Breast epithelium (tissue), 4 donors: ENCODE measurements at regions not wholly inside any gene's neighbourhood (a gene's known extent, or its start where the extent isn't known, plus 50 kb on each side); places are given as distances from the start of the nearest gene placed in this dataset.

Experiments used
- DNase-seq, 2 donors: peaks; one replicate each; pipeline ENCODE4 v3.0.0-alpha.2; 2019; ENCODE audit warnings: low spot score in 2 of 2
- H3K27ac ChIP-seq, 2 donors: fragments of 200-600 bp; sonication (generic) in 1 of 2; one replicate each; pipeline ENCODE4 v1.5.1; 2016 to 2019; ENCODE audit warnings: mild to moderate bottlenecking in 1 of 2
- H3K27me3 ChIP-seq, 2 donors: fragments of 200-600 bp; sonication (generic) in 1 of 2; one replicate each; pipeline versions ENCODE4 v1.5.1 to v1.6.0; 2017 to 2019; ENCODE audit warnings: control low read depth in 1 of 2, mild to moderate bottlenecking in 1 of 2
- H3K36me3 ChIP-seq: fragments of 200-600 bp; one replicate; pipeline ENCODE4 v1.5.1; 2019
- H3K4me1 ChIP-seq, 2 donors: fragments of 200-600 bp; sonication (generic); one replicate each; pipeline ENCODE4 v1.5.1; 2016 to 2019; ENCODE audit warnings: control low read depth in 1 of 2
- H3K4me3 ChIP-seq, 3 donors: fragments of 200-600 bp; sonication (generic); 1 replicate in 2 of 3; 2 replicates in 1 of 3; pipeline ENCODE4 v1.5.1; 2016 to 2019; ENCODE audit warnings: mild to moderate bottlenecking in 3 of 3, moderate library complexity in 2 of 3
- H3K9me3 ChIP-seq, 2 donors: fragments of 200-600 bp; sonication (generic) in 1 of 2; one replicate each; pipeline ENCODE4 v1.5.1; 2016 to 2019; ENCODE audit warnings: control low read depth in 1 of 2
- CTCF ChIP-seq, 3 donors: fragments of 450-650 bp; IDR thresholded peaks; one replicate each; pipeline ENCODE4 v1.5.1; 2016 to 2017; ENCODE audit warnings: antibody characterized with exemption in 3 of 3, mild to moderate bottlenecking in 3 of 3, moderate library complexity in 3 of 3
- POLR2A ChIP-seq: fragments of 450-650 bp; IDR thresholded peaks from one replicate; pipeline ENCODE4 v1.6.1; 2016; ENCODE audit warnings: antibody characterized with exemption, mild to moderate bottlenecking, moderate library complexity
- POLR2AphosphoS5 ChIP-seq, 3 donors: sonication (generic); formaldehyde crosslinking; IDR thresholded peaks; one replicate each; pipeline ENCODE4 v1.6.1; 2017; ENCODE audit warnings: antibody characterized with exemption in 3 of 3
- intact Hi-C: fragments of 100-400 bp; cut with DNase I; formaldehyde crosslinking; loops from one replicate; pipeline ENCODE4 v1.15.1; 2023; ENCODE audit warnings: low total_unique reads

- intact Hi-C loops = no loop called here
- DNase-seq = no peak
- H3K4me3 ChIP-seq = no peak overlapping the region
- H3K36me3 ChIP-seq = no peaks in the 10 kb centered on the region
- no peaks in the 10 kb centered on the region for H3K9me3 ChIP-seq
- TF ChIP-seq POLR2A (no peak), CTCF (IDR thresholded peaks at IDR 0.05) (no peak)
- no peaks in the 10 kb centered on the region for H3K4me1 ChIP-seq
- no peak overlapping the region for H3K27ac ChIP-seq
- no peaks in the 10 kb centered on the region for H3K27me3 ChIP-seq
Measured at GRCh38 chr1:222441066-222441465, 106.8 kb downstream of the HHIPL2 start.

GRCh38 chr1:222424826-222425225 lies 123.1 kb downstream of the HHIPL2 start:
- H3K9me3 ChIP-seq = no peaks in the 10 kb centered on the region
- no peak for DNase-seq
- TF ChIP-seq CTCF (IDR thresholded peaks at IDR 0.05) (no peak), POLR2A (no peak), POLR2AphosphoS5 (IDR thresholded peaks at IDR 0.05) (no peak)
- intact Hi-C loops = no loop called here
- no peak overlapping the region for H3K27ac ChIP-seq
- H3K27me3 ChIP-seq = no peaks in the 10 kb centered on the region
- H3K4me1 ChIP-seq = no peaks in the 10 kb centered on the region
- no peak overlapping the region for H3K4me3 ChIP-seq
- no peaks in the 10 kb centered on the region for H3K36me3 ChIP-seq

GRCh38 chr1:222421380-222421779 lies 126.5 kb downstream of the HHIPL2 start:
- no peaks in the 10 kb centered on the region for H3K9me3 ChIP-seq
- DNase-seq = no peak
- no peaks in the 10 kb centered on the region for H3K4me1 ChIP-seq
- no peak for TF ChIP-seq POLR2AphosphoS5 (IDR thresholded peaks at IDR 0.05)
- no peak for TF ChIP-seq POLR2A
- TF ChIP-seq CTCF (IDR thresholded peaks at IDR 0.05) = no peak
- H3K4me3 ChIP-seq = no peak overlapping the region
- no peaks in the 10 kb centered on the region for H3K27me3 ChIP-seq
- H3K27ac ChIP-seq = no peak overlapping the region
- intact Hi-C loops = no loop called here
- no peaks in the 10 kb centered on the region for H3K36me3 ChIP-seq

GRCh38 chr1:222420633-222421032 lies 127.3 kb downstream of the HHIPL2 start:
- intact Hi-C loops = no loop called here
- H3K4me1 ChIP-seq = no peaks in the 10 kb centered on the region
- no peaks in the 10 kb centered on the region for H3K36me3 ChIP-seq
- no peak for TF ChIP-seq CTCF (IDR thresholded peaks at IDR 0.05)
- TF ChIP-seq POLR2AphosphoS5 (IDR thresholded peaks at IDR 0.05) = no peak
- no peak for TF ChIP-seq POLR2A
- no peak for DNase-seq
- H3K27ac ChIP-seq = no peak overlapping the region
- no peaks in the 10 kb centered on the region for H3K27me3 ChIP-seq
- H3K9me3 ChIP-seq = no peaks in the 10 kb centered on the region
- no peak overlapping the region for H3K4me3 ChIP-seq

GRCh38 chr1:222418654-222419053 lies 129.2 kb downstream of the HHIPL2 start:
- no peaks in the 10 kb centered on the region for H3K36me3 ChIP-seq
- H3K4me1 ChIP-seq = no peaks in the 10 kb centered on the region
- no peak for TF ChIP-seq CTCF (IDR thresholded peaks at IDR 0.05)
- no peaks in the 10 kb centered on the region for H3K9me3 ChIP-seq
- H3K4me3 ChIP-seq = no peak overlapping the region
- intact Hi-C loops = no loop called here
- H3K27me3 ChIP-seq = no peaks in the 10 kb centered on the region
- DNase-seq = no peak
- H3K27ac ChIP-seq = no peak overlapping the region
